RPMI7951 (cell line): ENCODE measurements at regions not wholly inside any gene's neighbourhood (a gene's known extent, or its start where the extent isn't known, plus 50 kb on each side); places are given as distances from the start of the nearest gene placed in this dataset.

Experiments
- DNase-seq: peaks from one replicate; pipeline ENCODE4 v3.0.0-alpha.2; 2012; ENCODE audit warnings: low read depth

- no peak for DNase-seq
Measured at GRCh38 chr2:117714110-117714509, 100.4 kb upstream of the DDX18 start.

GRCh38 chr2:117714745-117715417, 99.6 kb upstream of the DDX18 start:
- DNase-seq: no peak

- DNase-seq: no peak
Measured at GRCh38 chr2:117716505-117716904, 98.0 kb upstream of the DDX18 start.

GRCh38 chr2:117717072-117717471, 97.4 kb upstream of the DDX18 start:
- DNase-seq: no peak

- no peak for DNase-seq
Measured at GRCh38 chr2:117718048-117718447, 96.4 kb upstream of the DDX18 start.

- DNase-seq: no peak
Measured at GRCh38 chr2:117720765-117721164, 93.7 kb upstream of the DDX18 start.

GRCh38 chr2:117723483-117723882, 91.0 kb upstream of the DDX18 start:
- DNase-seq: no peak

- no peak for DNase-seq
Measured at GRCh38 chr2:117723888-117724434, 90.5 kb upstream of the DDX18 start.

- no peak for DNase-seq
Measured at GRCh38 chr2:117726747-117727146, 87.7 kb upstream of the DDX18 start.

- no peak for DNase-seq
Measured at GRCh38 chr2:117737846-117738245, 76.6 kb upstream of the DDX18 start.

GRCh38 chr2:117738991-117739839, 75.3 kb upstream of the DDX18 start:
- DNase-seq: no peak

GRCh38 chr2:117745537-117745936, 69.0 kb upstream of the DDX18 start:
- DNase-seq: no peak

GRCh38 chr2:117755768-117756167, 58.7 kb upstream of the DDX18 start:
- DNase-seq: no peak

- no peak for DNase-seq
Measured at GRCh38 chr2:117760916-117761315, 53.6 kb upstream of the DDX18 start.

GRCh38 chr2:117762454-117762853, 52.0 kb upstream of the DDX18 start:
- no peak for DNase-seq

GRCh38 chr2:117763804-117764203, 50.7 kb upstream of the DDX18 start:
- DNase-seq: no peak
